HG02852 (cell line): ENCODE measurements at regions not wholly inside any gene's neighbourhood (a gene's known extent, or its start where the extent isn't known, plus 50 kb on each side); places are given as distances from the start of the nearest gene placed in this dataset.
"Not testable (repeated sequence)": the region's sequence is repeated elsewhere in the genome, so short reads cannot be mapped to it uniquely, and the experiment has no call there.

ENCODE experiments used
- ATAC-seq: cut with Tn5 transposase; IDR thresholded peaks from one replicate; pipeline ENCODE4 v1.9.1; 2021; ENCODE audit warnings: mild to moderate bottlenecking, moderate library complexity; ENCODE audit not compliant: unreplicated experiment

GRCh38 chr10:29830531-29831512, 196.1 kb upstream of the SVIL start:
- ATAC-seq: no peak

GRCh38 chr10:29829776-29830175, 195.0 kb upstream of the SVIL start:
- ATAC-seq: no peak

- no peak for ATAC-seq
These were observed 194.2 kb upstream of the SVIL start for GRCh38 chr10:29828956-29829355.

- ATAC-seq: no peak
These were observed 193.7 kb upstream of the SVIL start for GRCh38 chr10:29828440-29828894.

GRCh38 chr10:29827512-29827911, 192.7 kb upstream of the SVIL start:
- ATAC-seq: no peak

- no peak for ATAC-seq
These were observed 192.2 kb upstream of the SVIL start for GRCh38 chr10:29826801-29827450.

GRCh38 chr10:29826221-29826620, 191.4 kb upstream of the SVIL start:
- ATAC-seq: no peak

GRCh38 chr10:29823553-29824080, 188.8 kb upstream of the SVIL start:
- ATAC-seq: no peak

- no peak for ATAC-seq
These were observed 186.2 kb upstream of the SVIL start for GRCh38 chr10:29820890-29821461.

GRCh38 chr10:29816801-29817558, 182.2 kb upstream of the SVIL start:
- ATAC-seq: no peak

- ATAC-seq: no peak
These were observed 180.8 kb upstream of the SVIL start for GRCh38 chr10:29815572-29815971.

GRCh38 chr10:29811751-29812427, 177.1 kb upstream of the SVIL start:
- no peak for ATAC-seq

GRCh38 chr10:29810816-29811215, 176.0 kb upstream of the SVIL start:
- ATAC-seq: no peak

- ATAC-seq: not testable (repeated sequence)
These were observed 175.5 kb upstream of the SVIL start for GRCh38 chr10:29810231-29810630.

- no peak for ATAC-seq
These were observed 174.6 kb upstream of the SVIL start for GRCh38 chr10:29809383-29809782.

GRCh38 chr10:29807163-29807806, 172.5 kb upstream of the SVIL start:
- ATAC-seq: no peak

- ATAC-seq: no peak
These were observed 171.6 kb upstream of the SVIL start for GRCh38 chr10:29806350-29806788.

GRCh38 chr10:29805134-29805723, 170.5 kb upstream of the SVIL start:
- ATAC-seq: no peak
